Suprapubic skin (tissue), 3 donors: ENCODE measurements at regions not wholly inside any gene's neighbourhood (a gene's known extent, or its start where the extent isn't known, plus 50 kb on each side); places are given as distances from the start of the nearest gene placed in this dataset.

Experiments used
- CTCF ChIP-seq, 2 donors: fragments of 200-600 bp in 1 of 2; fragments of 450-650 bp in 1 of 2; sonication (generic) in 1 of 2; IDR thresholded peaks; one replicate each; pipeline ENCODE4 v1.5.1; 2016 to 2019; ENCODE audit warnings: antibody characterized with exemption in 2 of 2, mild to moderate bottlenecking in 1 of 2, moderate library complexity in 1 of 2
- POLR2AphosphoS5 ChIP-seq, 3 donors: sonication (generic); formaldehyde crosslinking; IDR thresholded peaks; one replicate each; pipeline ENCODE4 v1.6.1; 2017; ENCODE audit warnings: antibody characterized with exemption in 3 of 3

- no peak for TF ChIP-seq POLR2AphosphoS5 (IDR thresholded peaks at IDR 0.05)
- TF ChIP-seq CTCF (IDR thresholded peaks at IDR 0.05) = no peak
These were observed 418.2 kb upstream of the HNRNPA3 start for GRCh38 chr2:176794392-176794791.
